ENCODE measurements at regions not wholly inside any gene's neighbourhood (a gene's known extent, or its start where the extent isn't known, plus 50 kb on each side); places are given as distances from the start of the nearest gene placed in this dataset.
"Not testable (repeated sequence)": the region's sequence is repeated elsewhere in the genome, so short reads cannot be mapped to it uniquely, and the experiment has no call there.

- no peak overlapping the region for H3K4me3 ChIP-seq (ENCODE audit: low read depth, low read length)
- TF ChIP-seq CTCF (IDR thresholded peaks at IDR 0.05; ENCODE audit: low read depth, low read length), result no peak
Observed at GRCh38 chr2:82790206-82791021, 1668.7 kb downstream of the SUCLG1 start.

GRCh38 chr2:82789851-82790205, 1669.3 kb downstream of the SUCLG1 start:
- H3K4me3 ChIP-seq (ENCODE audit: low read depth, low read length), result no peak overlapping the region
- TF ChIP-seq CTCF (IDR thresholded peaks at IDR 0.05; ENCODE audit: low read depth, low read length), result no peak

- no peak for TF ChIP-seq CTCF (IDR thresholded peaks at IDR 0.05; ENCODE audit: low read depth, low read length)
- H3K4me3 ChIP-seq (ENCODE audit: low read depth, low read length), result no peak overlapping the region
Observed at GRCh38 chr2:82781176-82781915, 1677.7 kb downstream of the SUCLG1 start.

- TF ChIP-seq CTCF (IDR thresholded peaks at IDR 0.05; ENCODE audit: low read depth, low read length), result no peak
- no peak overlapping the region for H3K4me3 ChIP-seq (ENCODE audit: low read depth, low read length)
Observed at GRCh38 chr2:82780050-82780449, 1679.0 kb downstream of the SUCLG1 start.

- TF ChIP-seq CTCF (IDR thresholded peaks at IDR 0.05; ENCODE audit: low read depth, low read length), result no peak
- H3K4me3 ChIP-seq (ENCODE audit: low read depth, low read length), result no peak overlapping the region
Observed at GRCh38 chr2:82752396-82752795, 1706.7 kb downstream of the SUCLG1 start.

- TF ChIP-seq CTCF (IDR thresholded peaks at IDR 0.05; ENCODE audit: low read depth, low read length), result no peak
- H3K4me3 ChIP-seq (ENCODE audit: low read depth, low read length), result no peak overlapping the region
Observed at GRCh38 chr2:82748653-82749052, 1710.4 kb downstream of the SUCLG1 start.

GRCh38 chr2:82740527-82740926, 1718.6 kb downstream of the SUCLG1 start:
- H3K4me3 ChIP-seq (ENCODE audit: low read depth, low read length), result no peak overlapping the region
- no peak for TF ChIP-seq CTCF (IDR thresholded peaks at IDR 0.05; ENCODE audit: low read depth, low read length)

- H3K4me3 ChIP-seq (ENCODE audit: low read depth, low read length), result not testable (repeated sequence)
Observed at GRCh38 chr2:82737965-82738364, 1721.1 kb downstream of the SUCLG1 start.
